ENCODE measurements at regions not wholly inside any gene's neighbourhood (a gene's known extent, or its start where the extent isn't known, plus 50 kb on each side); places are given as distances from the start of the nearest gene placed in this dataset.

DNA sequence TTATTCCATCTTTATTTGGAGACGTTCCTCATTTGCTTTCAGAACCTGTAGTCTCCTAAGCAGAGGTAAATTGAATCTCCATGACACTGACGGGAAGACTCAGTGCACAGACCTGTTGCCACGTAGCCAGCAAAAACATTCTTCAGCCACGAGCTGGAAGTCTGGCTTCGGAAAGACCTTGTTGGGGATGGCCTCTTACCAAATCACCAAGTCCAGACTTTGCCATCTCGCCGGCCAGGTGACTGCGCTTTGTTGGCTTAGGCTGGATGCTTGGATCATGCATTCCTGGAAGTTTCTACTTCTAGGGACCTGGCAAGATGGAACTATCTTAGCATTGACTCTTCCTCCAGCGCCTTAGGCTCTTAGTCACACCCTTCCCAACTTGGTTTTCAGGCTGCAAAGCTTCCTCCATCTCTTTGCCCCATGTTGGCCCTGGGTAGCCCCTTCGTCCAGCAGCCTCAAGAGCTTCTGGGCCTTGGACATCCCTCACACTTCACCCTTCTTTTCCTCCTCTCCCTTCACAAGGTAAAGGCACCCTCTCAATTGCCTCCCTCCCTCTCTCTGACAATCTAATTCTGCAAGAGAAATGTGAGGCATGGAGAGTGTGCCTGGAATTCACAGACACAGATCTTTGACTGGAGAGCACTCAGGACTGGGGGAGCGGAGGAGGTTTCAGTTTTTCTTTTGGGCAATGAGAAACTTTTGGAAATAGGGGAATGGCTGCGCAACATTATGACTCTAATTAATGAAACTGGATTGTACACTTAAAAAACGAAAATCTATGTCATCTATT, 451.9 kb upstream of the MKI67 start:
- POLR2A ChIA-PET: no interaction called here

More for the DNA sequence above, 451.9 kb upstream of the MKI67 start:
- TF ChIP-seq GATA2 (IDR thresholded peaks at IDR 0.05; ENCODE audit: insufficient read depth, insufficient read length, low read depth, low read length) (no peak), JUN (IDR thresholded peaks at IDR 0.05; ENCODE audit: borderline replicate concordance, insufficient read depth, insufficient read length, low read depth) (no peak), EZH2 (IDR thresholded peaks at IDR 0.05; ENCODE audit: borderline replicate concordance, low read depth, low read length, severe bottlenecking) (no peak), POLR2A (IDR thresholded peaks at IDR 0.05; ENCODE audit: low read depth, low read length) (no peak), POLR2AphosphoS5 (IDR thresholded peaks at IDR 0.05; ENCODE audit: insufficient read depth, low read depth, low read length) (no peak), FOS (IDR thresholded peaks at IDR 0.05; ENCODE audit: borderline replicate concordance, insufficient read depth, low read length) (no peak), MYC (IDR thresholded peaks at IDR 0.05; ENCODE audit: low read depth, low read length) (no peak), MAX (IDR thresholded peaks at IDR 0.05; ENCODE audit: insufficient read depth, insufficient read length) (no peak), CTCF (IDR thresholded peaks at IDR 0.05; ENCODE audit: extremely low read depth in 1 of 2, insufficient read depth in 1 of 2, low read depth in 1 of 2, low read length in 2 of 2) (no peak)
- Histone ChIP-seq H3K9ac (replicated peaks; ENCODE audit: extremely low read depth, insufficient read depth, low read length) (no peak overlapping the region), H3K27me3 (ENCODE audit: control insufficient read depth in 2 of 2, insufficient read depth in 2 of 2, low read length in 2 of 2) (no peaks in the 10 kb centered on the region), H3K27ac (ENCODE audit: insufficient read depth, low read depth, low read length) (no peak overlapping the region), H3K79me2 (ENCODE audit: control insufficient read depth, insufficient read depth, low read length) (no peaks in the 10 kb centered on the region), H3K4me3 (replicated peaks in 1 of 3; ENCODE audit: insufficient read depth in 1 of 3, low read depth in 1 of 3, low read length in 3 of 3) (no peak overlapping the region), H3K36me3 (ENCODE audit: control insufficient read depth in 2 of 2, extremely low read depth in 1 of 2, insufficient read depth in 2 of 2, low read length in 2 of 2) (no peaks in the 10 kb centered on the region), H3K9me3 (replicated peaks; ENCODE audit: control insufficient read depth, insufficient read depth, low read length) (no peaks in the 10 kb centered on the region), H3K4me1 (ENCODE audit: control insufficient read depth, extremely low read depth, insufficient read depth, low read length) (no peaks in the 10 kb centered on the region), H3K4me2 (ENCODE audit: insufficient read depth, low read length) (no peak overlapping the region), H4K20me1 (replicated peaks; ENCODE audit: control insufficient read depth, extremely low read depth, insufficient read depth, low read length) (no peaks in the 10 kb centered on the region), H3K9me1 (replicated peaks; ENCODE audit: control insufficient read depth, extremely low read depth, insufficient read depth, low read length) (no peaks in the 10 kb centered on the region), H2AFZ (ENCODE audit: low read depth, low read length) (no peak overlapping the region)
- dilution Hi-C loops (cut with MboI; ENCODE audit: extremely low pct_ligation_motif_present, low sequenced_read_pairs) (no loop called here), intact Hi-C loops (cut with micrococcal nuclease) (no loop called here)
- FAIRE-seq (no peak), DNase-seq (ENCODE audit: low read depth, low spot score) (no peak)
- CTCF ChIA-PET: no interaction called here
- no TSS peak for BruUV-seq (replicated peaks)
